ENCODE measurements at regions not wholly inside any gene's neighbourhood (a gene's known extent, or its start where the extent isn't known, plus 50 kb on each side); places are given as distances from the start of the nearest gene placed in this dataset.

GRCh38 chr15:92840149-92840548, 60.0 kb upstream of the CHD2 start:
- TF ChIP-seq CTCF (IDR thresholded peaks at IDR 0.05) = no peak
- no peak for TF ChIP-seq POLR2A (IDR thresholded peaks at IDR 0.05)
